HCT116 (cell line): ENCODE measurements at regions not wholly inside any gene's neighbourhood (a gene's known extent, or its start where the extent isn't known, plus 50 kb on each side); places are given as distances from the start of the nearest gene placed in this dataset.

Experiments used
- ATAC-seq: fragments of 200-7000 bp; cut with Tn5 transposase; 2 replicates; pipeline ENCODE4 v1.9.1; 2020; ENCODE audit warnings: mild to moderate bottlenecking, moderate library complexity
- BruUV-seq: library from RNA; stranded (reverse); fragments of 400-500 nt; replicated peaks from 2 replicates; lab custom pipeline; 2021; lab: Mats Ljungman, UMichigan
- CTCF ChIA-PET: fragments of 300-600 bp; sonication (Branson Sonifier 250); formaldehyde crosslinking; loops from one replicate; lab custom pipeline; 2021; ENCODE audit warnings: antibody characterized with exemption; lab: Charles Lee
- POLR2A ChIA-PET: fragments of 300-600, 350-600 bp; sonication (Branson Sonifier 250); formaldehyde crosslinking; loops from one replicate; lab custom pipeline; 2021; ENCODE audit warnings: antibody characterized with exemption; lab: Charles Lee
- RAD21 ChIA-PET, 2 experiments: fragments of 300-600 bp; sonication (Branson Sonifier 250); formaldehyde crosslinking; loops; one replicate each; lab custom pipeline; 2023; ENCODE audit warnings: low total read pairs in 2 of 2; ENCODE audit not compliant: uncharacterized antibody in 2 of 2, unreplicated experiment in 2 of 2, low non-redundant PET in 1 of 2; lab: Charles Lee
- DNase-seq: peaks from one replicate; pipeline ENCODE4 v3.0.0-alpha.2; 2010; ENCODE audit warnings: low read depth, low spot score
- H2AFZ ChIP-seq: fragments of 200-600 bp; shearing (Covaris generic), sonication (generic); 2 replicates; pipeline ENCODE4 v1.6.1; 2017; ENCODE audit warnings: low read depth, mixed run types, mixed read lengths, antibody characterized with exemption, low read length; ENCODE audit not compliant: poor library complexity, severe bottlenecking
- H3K27ac ChIP-seq: 2 replicates; pipeline ENCODE4 v1.5.1; 2012; ENCODE audit warnings: low read depth, low read length
- H3K27me3 ChIP-seq: fragments of 200-600 bp; sonication (generic); 2 replicates; pipeline ENCODE4 v1.6.1; 2016; ENCODE audit warnings: mixed run types, low read length, mixed read lengths; ENCODE audit not compliant: insufficient read depth
- H3K36me3 ChIP-seq, 2 experiments: fragments of 200-500 bp in 1 of 2; fragments of 200-600 bp in 1 of 2; sonication (Bioruptor generic) in 1 of 2; sonication (generic) in 1 of 2; 2 replicates each; pipeline versions ENCODE4 v1.5.1 to v1.6.1; 2014 to 2016; ENCODE audit warnings: low read length in 2 of 2, inconsistent platforms in 1 of 2, mixed read lengths in 1 of 2, mixed run types in 1 of 2; ENCODE audit not compliant: insufficient read depth in 2 of 2, control insufficient read depth in 1 of 2
- H3K4me1 ChIP-seq, 2 experiments: fragments of 200-600 bp in 1 of 2; sonication (generic) in 1 of 2; 2 replicates each; pipeline versions ENCODE4 v1.5.1 to v1.6.1; 2012 to 2017; ENCODE audit warnings: low read length in 2 of 2, inconsistent platforms in 1 of 2, mild to moderate bottlenecking in 1 of 2, mixed read lengths in 1 of 2, mixed run types in 1 of 2, moderate library complexity in 1 of 2; ENCODE audit not compliant: insufficient read depth in 2 of 2, control insufficient read depth in 1 of 2
- H3K4me2 ChIP-seq: fragments of 200-600 bp; sonication (generic); 2 replicates; pipeline ENCODE4 v1.6.1; 2017; ENCODE audit warnings: mixed run types, low read length, mixed read lengths
- H3K4me3 ChIP-seq, 2 experiments: fragments of 200-600 bp in 1 of 2; sonication (generic) in 1 of 2; replicated peaks in 1 of 2; 2 replicates each; pipeline ENCODE4 v1.5.1; 2011 to 2016; ENCODE audit warnings: low read length in 2 of 2, control low read depth in 1 of 2, low read depth in 1 of 2, mild to moderate bottlenecking in 1 of 2, mixed read lengths in 1 of 2, mixed run types in 1 of 2
- H3K79me2 ChIP-seq: fragments of 200-600 bp; sonication (generic); 2 replicates; pipeline ENCODE4 v1.6.1; 2017; ENCODE audit warnings: mild to moderate bottlenecking, mixed run types, low read length, moderate library complexity, mixed read lengths; ENCODE audit not compliant: insufficient read depth
- H3K9ac ChIP-seq: fragments of 200-600 bp; sonication (generic); 2 replicates; pipeline ENCODE4 v1.6.1; 2016; ENCODE audit warnings: low read length, mixed read lengths
- H3K9me2 ChIP-seq: fragments of 200-600 bp; sonication (generic), shearing (Covaris generic); 2 replicates; pipeline ENCODE4 v1.6.1; 2017; ENCODE audit warnings: mixed run types, mild to moderate bottlenecking, moderate library complexity; ENCODE audit not compliant: insufficient read depth
- H3K9me3 ChIP-seq, 2 experiments: fragments of 200-500 bp in 1 of 2; fragments of 200-600 bp in 1 of 2; sonication (Bioruptor generic) in 1 of 2; sonication (generic) in 1 of 2; 2 replicates each; pipeline ENCODE4 v1.6.1; 2014 to 2017; ENCODE audit warnings: low read length in 2 of 2, mixed read lengths in 2 of 2, inconsistent platforms in 1 of 2, low read depth in 1 of 2, mild to moderate bottlenecking in 1 of 2, mixed run types in 1 of 2, moderate library complexity in 1 of 2; ENCODE audit not compliant: control insufficient read depth in 1 of 2, insufficient read depth in 1 of 2
- H4K20me1 ChIP-seq: fragments of 200-600 bp; sonication (generic), shearing (Covaris generic); 2 replicates; pipeline ENCODE4 v1.6.1; 2017; ENCODE audit warnings: mixed run types, mild to moderate bottlenecking, moderate library complexity; ENCODE audit not compliant: insufficient read depth
- CBX3 ChIP-seq: IDR thresholded peaks from 2 replicates; pipeline ENCODE4 v1.6.1; 2012; ENCODE audit warnings: low read depth
- CTCF ChIP-seq, 3 experiments: fragments of 200-600 bp in 1 of 3; sonication (generic) in 1 of 3; IDR thresholded peaks in 2 of 3; conservative IDR thresholded peaks in 1 of 3; 2 replicates each; pipeline ENCODE4 v1.5.1; 2012 to 2017; ENCODE audit warnings: low read depth in 2 of 3, low read length in 2 of 3, antibody characterized with exemption in 1 of 3, borderline replicate concordance in 1 of 3, control low read depth in 1 of 3, mild to moderate bottlenecking in 1 of 3, mixed read lengths in 1 of 3, mixed run types in 1 of 3, moderate library complexity in 1 of 3; ENCODE audit not compliant: insufficient read depth in 1 of 3
- ELF1 ChIP-seq: IDR thresholded peaks from 2 replicates; pipeline ENCODE4 v1.6.1; 2012; ENCODE audit warnings: low read depth, borderline replicate concordance
- EZH2 ChIP-seq: fragments of 200-600 bp; sonication (generic); IDR thresholded peaks from 2 replicates; pipeline ENCODE4 v1.6.1; 2017; ENCODE audit warnings: antibody characterized with exemption, mixed run types
- EZH2phosphoT487 ChIP-seq: fragments of 200-600 bp; IDR thresholded peaks from 2 replicates; pipeline ENCODE4 v1.6.1; 2018; ENCODE audit warnings: antibody characterized with exemption, borderline replicate concordance
- FOSL1 ChIP-seq: IDR thresholded peaks from 2 replicates; pipeline ENCODE4 v1.6.1; 2012; ENCODE audit warnings: low read depth
- JUND ChIP-seq: IDR thresholded peaks from 2 replicates; pipeline ENCODE4 v1.6.1; 2012
- POLR2A ChIP-seq: IDR thresholded peaks from 2 replicates; pipeline ENCODE4 v1.7.0; 2011; ENCODE audit warnings: borderline replicate concordance; ENCODE audit not compliant: insufficient read depth, insufficient read length; ENCODE audit errors: extremely low read depth
- RAD21 ChIP-seq: IDR thresholded peaks from 2 replicates; pipeline ENCODE4 v1.6.1; 2012; ENCODE audit warnings: low read depth, mild to moderate bottlenecking
- SP1 ChIP-seq: IDR thresholded peaks from 2 replicates; pipeline ENCODE4 v1.6.1; 2012; ENCODE audit warnings: low read depth
- TCF7L2 ChIP-seq: IDR thresholded peaks from 2 replicates; pipeline ENCODE4 v1.7.0; 2011; ENCODE audit warnings: borderline replicate concordance, inconsistent platforms; ENCODE audit not compliant: insufficient read depth, insufficient read length; ENCODE audit errors: extremely low read depth
- YY1 ChIP-seq: IDR thresholded peaks from 2 replicates; pipeline ENCODE4 v1.6.1; 2011; ENCODE audit warnings: low read length, low read depth, moderate library complexity, mild to moderate bottlenecking; ENCODE audit not compliant: insufficient replicate concordance; ENCODE audit errors: extremely low read depth
- ZFX ChIP-seq: fragments of 450-650 bp; IDR thresholded peaks from 2 replicates; pipeline ENCODE4 v1.6.1; 2017
- ZNF274 ChIP-seq: fragments of 200-500 bp; sonication (Bioruptor generic); IDR thresholded peaks from 2 replicates; pipeline ENCODE4 v1.6.1; 2014; ENCODE audit warnings: mild to moderate bottlenecking, low read depth, low read length, inconsistent platforms
- intact Hi-C: fragments of 100-400 bp; cut with micrococcal nuclease; formaldehyde crosslinking; loops from 2 replicates; pipeline ENCODE4 v1.10.0; 2022
- TF ChIP-seq, protein P1 (sequence below): IDR thresholded peaks from 2 replicates; pipeline ENCODE4 v1.6.1; 2011; ENCODE audit warnings: mild to moderate bottlenecking, low read length, moderate library complexity; ENCODE audit not compliant: insufficient replicate concordance; ENCODE audit errors: extremely low read depth

DNA sequence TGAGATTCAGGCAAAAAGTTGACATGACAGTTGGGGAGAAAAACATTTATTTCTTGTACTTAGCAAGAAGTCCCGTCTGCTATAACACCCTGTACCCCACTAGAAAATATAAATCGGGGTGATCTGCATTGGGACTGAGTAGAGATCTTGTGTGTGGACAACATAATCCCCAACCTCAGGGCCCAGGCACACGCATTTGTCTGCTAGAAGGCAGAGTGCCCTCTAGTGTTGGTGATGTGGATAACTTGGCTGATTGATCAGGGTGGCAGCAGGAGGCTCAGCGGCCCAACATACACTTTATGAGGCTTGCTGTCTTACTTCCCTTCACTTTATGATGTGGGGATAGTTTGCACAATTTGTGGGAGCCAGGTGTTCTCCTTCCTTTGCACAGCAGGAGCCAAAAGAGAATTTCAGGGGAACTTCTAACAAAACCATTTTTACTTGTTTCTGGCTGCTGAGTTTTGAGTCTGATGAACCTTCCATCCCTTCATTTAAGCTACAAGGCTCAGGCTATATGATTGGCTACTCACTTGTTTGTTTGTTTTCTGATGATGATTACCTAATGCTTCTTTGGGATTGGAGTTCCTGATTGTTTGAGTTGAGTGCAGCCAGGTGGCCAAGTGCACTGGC, 263.2 kb downstream of the DMAC1 start:
- no TSS peak for BruUV-seq
- intact Hi-C loops = loop anchor here (1.0 to 2.0 kb wide), 4 partner anchors 134 to 709 kb away; no protein-coding TSS in a partner anchor
- ChIA-PET RAD21 (no interaction called here), POLR2A (no interaction called here), CTCF (interaction anchor here (1.0 to 1.1 kb wide), 2 partner anchors 135 to 483 kb away, joined by 3 to 4 read pairs; no protein-coding TSS in a partner anchor)
- H3K4me3 ChIP-seq = no peak overlapping the region
- TF ChIP-seq CTCF (IDR thresholded peaks at IDR 0.05 in 2 of 3, conservative IDR thresholded peaks at IDR 0.05 in 1 of 3; ENCODE audit: borderline replicate concordance in 1 of 3, insufficient read depth in 1 of 3, low read depth in 2 of 3, low read length in 2 of 3) = peak; percentile 30 to 77 (median 76); a peak in 5 of 6 replicates
- TF ChIP-seq JUND = no peak
- TF ChIP-seq RAD21 = peak; percentile 55; the same call in 1 of the 2 replicates
- H3K9ac ChIP-seq = no peak overlapping the region
- H3K27ac ChIP-seq = no peak overlapping the region
- H3K4me2 ChIP-seq = no peak overlapping the region
- H3K9me3 ChIP-seq = no peaks in the 10 kb centered on the region
- DNase-seq (peak; percentile 18), ATAC-seq (peak; percentile 94)
- peaks cover 4% of the 10 kb centered on the region; the same call in 1 of the 2 replicates for H3K27me3 ChIP-seq
- H3K36me3 ChIP-seq = no peaks in the 10 kb centered on the region
- no peaks in the 10 kb centered on the region for H3K4me1 ChIP-seq
- H3K9me2 ChIP-seq = no peaks in the 10 kb centered on the region
- no peaks in the 10 kb centered on the region for H4K20me1 ChIP-seq
- H2AFZ ChIP-seq = no peak overlapping the region
- H3K79me2 ChIP-seq = no peaks in the 10 kb centered on the region

GRCh38 chr9:7534211-7534935, 265.2 kb downstream of the DMAC1 start:
- H3K27me3 ChIP-seq = no peaks in the 10 kb centered on the region
- no peaks in the 10 kb centered on the region for H4K20me1 ChIP-seq
- H3K9ac ChIP-seq = no peak overlapping the region
- H3K9me3 ChIP-seq = no peaks in the 10 kb centered on the region
- intact Hi-C loops = no loop called here
- ATAC-seq = no peak
- no peak overlapping the region for H3K4me3 ChIP-seq
- ChIA-PET CTCF (no interaction called here), POLR2A (no interaction called here), RAD21 (no interaction called here)
- H3K4me1 ChIP-seq = no peaks in the 10 kb centered on the region
- no TSS peak for BruUV-seq
- H3K79me2 ChIP-seq = no peaks in the 10 kb centered on the region
- no peaks in the 10 kb centered on the region for H3K9me2 ChIP-seq
- no peak overlapping the region for H2AFZ ChIP-seq
- H3K27ac ChIP-seq = no peak overlapping the region
- no peak overlapping the region for H3K4me2 ChIP-seq
- no peak for DNase-seq
- no peaks in the 10 kb centered on the region for H3K36me3 ChIP-seq
- TF ChIP-seq FOSL1 (no peak), CBX3 (no peak), SP1 (no peak), ZNF274 (no peak), TCF7L2 (no peak), ELF1 (no peak), EZH2 (no peak), POLR2A (no peak), EZH2phosphoT487 (no peak), ZFX (no peak), YY1 (no peak)
- TF ChIP-seq, protein P1, sequence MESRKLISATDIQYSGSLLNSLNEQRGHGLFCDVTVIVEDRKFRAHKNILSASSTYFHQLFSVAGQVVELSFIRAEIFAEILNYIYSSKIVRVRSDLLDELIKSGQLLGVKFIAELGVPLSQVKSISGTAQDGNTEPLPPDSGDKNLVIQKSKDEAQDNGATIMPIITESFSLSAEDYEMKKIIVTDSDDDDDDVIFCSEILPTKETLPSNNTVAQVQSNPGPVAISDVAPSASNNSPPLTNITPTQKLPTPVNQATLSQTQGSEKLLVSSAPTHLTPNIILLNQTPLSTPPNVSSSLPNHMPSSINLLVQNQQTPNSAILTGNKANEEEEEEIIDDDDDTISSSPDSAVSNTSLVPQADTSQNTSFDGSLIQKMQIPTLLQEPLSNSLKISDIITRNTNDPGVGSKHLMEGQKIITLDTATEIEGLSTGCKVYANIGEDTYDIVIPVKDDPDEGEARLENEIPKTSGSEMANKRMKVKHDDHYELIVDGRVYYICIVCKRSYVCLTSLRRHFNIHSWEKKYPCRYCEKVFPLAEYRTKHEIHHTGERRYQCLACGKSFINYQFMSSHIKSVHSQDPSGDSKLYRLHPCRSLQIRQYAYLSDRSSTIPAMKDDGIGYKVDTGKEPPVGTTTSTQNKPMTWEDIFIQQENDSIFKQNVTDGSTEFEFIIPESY = no peak
